Parathyroid adenoma (tissue), 2 donors: ENCODE measurements at regions not wholly inside any gene's neighbourhood (a gene's known extent, or its start where the extent isn't known, plus 50 kb on each side); places are given as distances from the start of the nearest gene placed in this dataset.

Experiments
- H2AFZ ChIP-seq: fragments of 300-600 bp; sonication (generic); one replicate; pipeline ENCODE4 v1.7.0; 2017; ENCODE audit warnings: antibody characterized with exemption, mild to moderate bottlenecking
- H3K27ac ChIP-seq: fragments of 300-600 bp; sonication (generic); one replicate; pipeline ENCODE4 v1.7.0; 2017
- H3K27me3 ChIP-seq: fragments of 300-600 bp; sonication (generic); one replicate; pipeline ENCODE4 v1.7.0; 2017; ENCODE audit warnings: low read length; ENCODE audit not compliant: control insufficient read depth, insufficient read depth
- H3K36me3 ChIP-seq: fragments of 300-600 bp; sonication (generic); one replicate; pipeline ENCODE4 v1.7.0; 2017; ENCODE audit warnings: low read length; ENCODE audit not compliant: control insufficient read depth, insufficient read depth
- H3K4me1 ChIP-seq: fragments of 300-600 bp; sonication (generic); one replicate; pipeline ENCODE4 v1.7.0; 2017; ENCODE audit warnings: control low read depth
- H3K4me2 ChIP-seq: fragments of 300-600 bp; sonication (generic); one replicate; pipeline ENCODE4 v1.7.0; 2017; ENCODE audit warnings: low read length
- H3K4me3 ChIP-seq: fragments of 300-600 bp; sonication (generic); one replicate; pipeline ENCODE4 v1.7.0; 2017; ENCODE audit warnings: low read depth, low read length
- H3K79me2 ChIP-seq: fragments of 300-600 bp; sonication (generic); one replicate; pipeline ENCODE4 v1.7.0; 2017; ENCODE audit warnings: control low read depth
- H3K9ac ChIP-seq: fragments of 300-600 bp; sonication (generic); one replicate; pipeline ENCODE4 v1.7.0; 2017; ENCODE audit warnings: mild to moderate bottlenecking
- H3K9me3 ChIP-seq: fragments of 300-600 bp; sonication (generic); one replicate; pipeline ENCODE4 v1.7.0; 2017; ENCODE audit warnings: low read length; ENCODE audit not compliant: control insufficient read depth
- CTCF ChIP-seq: fragments of 300-600 bp; sonication (generic); IDR thresholded peaks from one replicate; pipeline ENCODE4 v1.7.0; 2017; ENCODE audit warnings: antibody characterized with exemption, mild to moderate bottlenecking
- donor health status: primary hyperparathyroidism.

GRCh38 chr16:65476448-65476955, 354.6 kb upstream of the CDH11 start:
- H3K4me3 ChIP-seq, result no peak overlapping the region
- H2AFZ ChIP-seq, result no peak overlapping the region
- no peaks in the 10 kb centered on the region for H3K79me2 ChIP-seq
- no peaks in the 10 kb centered on the region for H3K9me3 ChIP-seq
- no peaks in the 10 kb centered on the region for H3K36me3 ChIP-seq
- H3K4me2 ChIP-seq, result no peak overlapping the region
- H3K4me1 ChIP-seq, result no peaks in the 10 kb centered on the region
- no peaks in the 10 kb centered on the region for H3K27me3 ChIP-seq
- no peak for TF ChIP-seq CTCF
- H3K27ac ChIP-seq, result no peak overlapping the region
- H3K9ac ChIP-seq, result no peak overlapping the region

DNA sequence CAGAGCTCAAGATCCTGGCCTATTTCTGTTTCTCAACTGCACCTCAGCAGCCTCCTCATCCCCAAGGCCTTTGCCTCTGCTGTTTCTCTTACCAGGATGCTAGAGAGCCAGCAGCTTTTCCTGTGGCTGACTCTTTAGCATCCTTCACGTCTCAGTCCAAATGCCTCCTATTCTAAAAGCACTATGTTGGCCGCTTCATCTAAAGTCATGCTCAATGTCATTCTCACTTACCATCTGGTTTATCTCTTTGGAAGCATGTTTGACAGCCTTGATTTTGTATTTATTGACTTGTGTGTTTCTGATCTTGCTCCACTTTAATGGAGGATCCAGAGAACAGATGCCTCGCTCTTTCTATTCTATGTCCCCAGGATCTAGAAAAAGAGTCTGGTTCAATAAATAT, 351.8 kb upstream of the CDH11 start:
- no peak for TF ChIP-seq CTCF
- Histone ChIP-seq H3K9ac (no peak overlapping the region), H3K27ac (no peak overlapping the region), H2AFZ (no peak overlapping the region), H3K4me3 (no peak overlapping the region), H3K4me1 (no peaks in the 10 kb centered on the region), H3K36me3 (no peaks in the 10 kb centered on the region), H3K27me3 (no peaks in the 10 kb centered on the region), H3K9me3 (no peaks in the 10 kb centered on the region), H3K4me2 (no peak overlapping the region), H3K79me2 (no peaks in the 10 kb centered on the region)

- Histone ChIP-seq H3K27me3 (no peaks in the 10 kb centered on the region), H3K9ac (no peak overlapping the region), H3K79me2 (no peaks in the 10 kb centered on the region), H3K27ac (no peak overlapping the region), H3K4me2 (no peak overlapping the region), H2AFZ (no peak overlapping the region), H3K36me3 (no peaks in the 10 kb centered on the region), H3K4me1 (no peaks in the 10 kb centered on the region), H3K9me3 (no peaks in the 10 kb centered on the region), H3K4me3 (no peak overlapping the region)
- TF ChIP-seq CTCF, result no peak
Measured at GRCh38 chr16:65469116-65469515, 347.3 kb upstream of the CDH11 start.

GRCh38 chr16:65468133-65468532, 346.3 kb upstream of the CDH11 start:
- no peak for TF ChIP-seq CTCF
- no peak overlapping the region for H3K27ac ChIP-seq
- no peaks in the 10 kb centered on the region for H3K9me3 ChIP-seq

DNA sequence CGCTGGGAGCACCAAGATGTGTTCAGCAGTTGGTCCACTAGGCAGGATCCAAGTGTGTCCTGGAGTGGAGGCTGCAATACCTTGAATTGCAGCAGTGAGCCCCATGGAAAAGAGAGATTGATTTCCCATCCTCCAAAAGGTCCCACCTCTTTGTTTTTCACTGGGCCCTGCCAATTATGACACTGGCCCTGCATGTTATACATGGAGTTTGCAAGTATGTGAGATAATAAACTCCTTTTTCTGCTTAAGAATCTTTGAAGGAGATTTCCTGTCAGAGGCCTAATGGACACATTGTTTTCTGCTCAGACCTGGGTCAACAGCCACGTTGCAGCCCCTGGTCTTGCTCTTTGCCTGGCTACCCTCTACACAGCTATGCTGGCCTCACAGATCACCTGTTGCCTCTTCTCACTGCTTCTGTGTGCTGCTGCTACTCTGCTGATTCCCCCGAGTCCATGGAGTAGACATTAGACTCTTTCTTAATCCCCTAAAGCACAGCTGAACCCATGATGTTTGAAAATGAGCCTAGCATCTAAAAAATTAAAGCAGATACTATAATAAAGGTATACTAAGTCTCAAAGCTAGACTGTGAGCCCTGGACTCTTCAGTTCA, 341.9 kb upstream of the CDH11 start:
- H3K4me1 ChIP-seq, result no peaks in the 10 kb centered on the region
- H3K27me3 ChIP-seq, result no peaks in the 10 kb centered on the region
- H3K36me3 ChIP-seq, result no peaks in the 10 kb centered on the region
- H3K9ac ChIP-seq, result no peak overlapping the region
- H3K9me3 ChIP-seq, result no peaks in the 10 kb centered on the region
- no peaks in the 10 kb centered on the region for H3K79me2 ChIP-seq
- H3K4me3 ChIP-seq, result no peak overlapping the region
- no peak overlapping the region for H3K27ac ChIP-seq
- H2AFZ ChIP-seq, result no peak overlapping the region
- TF ChIP-seq CTCF, result no peak
- no peak overlapping the region for H3K4me2 ChIP-seq

More at GRCh38 chr16:65468133-65468532, 346.3 kb upstream of the CDH11 start:
- H2AFZ ChIP-seq, result no peak overlapping the region
- H3K27me3 ChIP-seq, result no peaks in the 10 kb centered on the region
- no peak overlapping the region for H3K9ac ChIP-seq
- no peaks in the 10 kb centered on the region for H3K36me3 ChIP-seq
- H3K4me2 ChIP-seq, result no peak overlapping the region
- no peaks in the 10 kb centered on the region for H3K79me2 ChIP-seq
- no peak overlapping the region for H3K4me3 ChIP-seq
- H3K4me1 ChIP-seq, result no peaks in the 10 kb centered on the region
